SK-N-DZ (cell line): ENCODE measurements at regions not wholly inside any gene's neighbourhood (a gene's known extent, or its start where the extent isn't known, plus 50 kb on each side); places are given as distances from the start of the nearest gene placed in this dataset.
"Not testable (repeated sequence)": the region's sequence is repeated elsewhere in the genome, so short reads cannot be mapped to it uniquely, and the experiment has no call there.

Experiments
- DNase-seq: peaks from one replicate; pipeline ENCODE4 v3.0.0-alpha.2; 2015; ENCODE audit warnings: low spot score

- no peak for DNase-seq
Measured at GRCh38 chr6:134406311-134406710, 88.4 kb upstream of the SGK1 start.

GRCh38 chr6:134405386-134406087, 87.6 kb upstream of the SGK1 start:
- DNase-seq: no peak

- DNase-seq: not testable (repeated sequence)
Measured at GRCh38 chr6:134403312-134403711, 85.4 kb upstream of the SGK1 start.

- DNase-seq: no peak
Measured at GRCh38 chr6:134402372-134402984, 84.6 kb upstream of the SGK1 start.

GRCh38 chr6:134400941-134401340, 83.0 kb upstream of the SGK1 start:
- DNase-seq: no peak

GRCh38 chr6:134398453-134398852, 80.5 kb upstream of the SGK1 start:
- no peak for DNase-seq

- no peak for DNase-seq
Measured at GRCh38 chr6:134397676-134398075, 79.8 kb upstream of the SGK1 start.

- no peak for DNase-seq
Measured at GRCh38 chr6:134394905-134395304, 77.0 kb upstream of the SGK1 start.

- DNase-seq: no peak
Measured at GRCh38 chr6:134394208-134394607, 76.3 kb upstream of the SGK1 start.

GRCh38 chr6:134391205-134391604, 73.3 kb upstream of the SGK1 start:
- DNase-seq: no peak

- no peak for DNase-seq
Measured at GRCh38 chr6:134389658-134390057, 71.7 kb upstream of the SGK1 start.

- no peak for DNase-seq
Measured at GRCh38 chr6:134389129-134389528, 71.2 kb upstream of the SGK1 start.

GRCh38 chr6:134386482-134386881, 68.6 kb upstream of the SGK1 start:
- DNase-seq: not testable (repeated sequence)

GRCh38 chr6:134381959-134382358, 64.0 kb upstream of the SGK1 start:
- DNase-seq: no peak

- DNase-seq: no peak
Measured at GRCh38 chr6:134379599-134379998, 61.7 kb upstream of the SGK1 start.

- DNase-seq: no peak
Measured at GRCh38 chr6:134379076-134379475, 61.2 kb upstream of the SGK1 start.

- no peak for DNase-seq
Measured at GRCh38 chr6:134378426-134378825, 60.5 kb upstream of the SGK1 start.

- DNase-seq: no peak
Measured at GRCh38 chr6:134376785-134377184, 58.9 kb upstream of the SGK1 start.

- no peak for DNase-seq
Measured at GRCh38 chr6:134375220-134375580, 57.3 kb upstream of the SGK1 start.

- DNase-seq: no peak
Measured at GRCh38 chr6:134374491-134375219, 56.7 kb upstream of the SGK1 start.

GRCh38 chr6:134373993-134374392, 56.1 kb upstream of the SGK1 start:
- DNase-seq: no peak

- DNase-seq: no peak
Measured at GRCh38 chr6:134373282-134373922, 55.5 kb upstream of the SGK1 start.
